Tongue (tissue), 1 donor: ENCODE measurements at regions not wholly inside any gene's neighbourhood (a gene's known extent, or its start where the extent isn't known, plus 50 kb on each side); places are given as distances from the start of the nearest gene placed in this dataset.
A peak's percentile ranks its signal among the peaks of the same experiment; 100 is the strongest.
"Not testable (repeated sequence)": the region's sequence is repeated elsewhere in the genome, so short reads cannot be mapped to it uniquely, and the experiment has no call there.

Experiments
- DNase-seq: peaks from one replicate; pipeline ENCODE4 v3.0.0-alpha.2; 2015

DNA sequence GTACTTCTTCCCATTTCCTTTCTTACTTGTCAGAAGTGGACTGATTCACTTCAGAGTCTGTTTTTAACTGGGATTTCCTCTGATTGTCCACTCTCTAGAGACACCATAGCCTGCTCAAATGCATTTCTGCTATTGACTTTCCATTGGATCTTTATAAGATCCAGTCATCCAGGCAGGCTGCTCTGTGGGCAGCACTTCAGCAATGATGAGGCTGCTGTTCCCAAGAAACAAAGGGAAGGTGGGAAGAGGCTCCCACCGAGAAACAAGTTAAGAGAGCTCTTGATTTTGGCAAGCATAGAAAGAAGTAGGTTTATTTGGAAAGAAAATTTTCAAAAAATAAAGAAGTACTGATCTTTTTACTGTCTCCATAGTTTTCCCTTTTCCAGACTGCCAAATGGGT, 125.8 kb upstream of the STARD13 start:
- DNase-seq, result no peak

DNA sequence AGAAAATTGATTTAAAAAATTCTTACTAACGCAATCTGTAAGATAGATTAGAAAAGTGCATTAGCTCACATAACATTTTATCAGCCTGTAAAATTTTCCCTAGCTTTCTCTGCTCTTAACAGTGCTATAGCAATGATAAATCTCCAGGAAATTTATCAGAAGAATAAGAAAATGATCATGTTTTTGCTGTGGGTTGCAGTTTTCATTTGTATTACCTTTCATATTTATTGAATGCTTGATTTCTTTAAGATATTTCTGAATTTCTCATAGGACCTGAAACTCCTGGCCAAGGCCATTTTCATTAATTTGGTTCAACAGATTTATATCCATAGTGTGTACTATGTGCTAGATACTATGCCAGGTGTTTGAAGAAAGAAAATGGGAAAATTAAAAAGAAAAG, 130.3 kb upstream of the STARD13 start:
- no peak for DNase-seq

DNA sequence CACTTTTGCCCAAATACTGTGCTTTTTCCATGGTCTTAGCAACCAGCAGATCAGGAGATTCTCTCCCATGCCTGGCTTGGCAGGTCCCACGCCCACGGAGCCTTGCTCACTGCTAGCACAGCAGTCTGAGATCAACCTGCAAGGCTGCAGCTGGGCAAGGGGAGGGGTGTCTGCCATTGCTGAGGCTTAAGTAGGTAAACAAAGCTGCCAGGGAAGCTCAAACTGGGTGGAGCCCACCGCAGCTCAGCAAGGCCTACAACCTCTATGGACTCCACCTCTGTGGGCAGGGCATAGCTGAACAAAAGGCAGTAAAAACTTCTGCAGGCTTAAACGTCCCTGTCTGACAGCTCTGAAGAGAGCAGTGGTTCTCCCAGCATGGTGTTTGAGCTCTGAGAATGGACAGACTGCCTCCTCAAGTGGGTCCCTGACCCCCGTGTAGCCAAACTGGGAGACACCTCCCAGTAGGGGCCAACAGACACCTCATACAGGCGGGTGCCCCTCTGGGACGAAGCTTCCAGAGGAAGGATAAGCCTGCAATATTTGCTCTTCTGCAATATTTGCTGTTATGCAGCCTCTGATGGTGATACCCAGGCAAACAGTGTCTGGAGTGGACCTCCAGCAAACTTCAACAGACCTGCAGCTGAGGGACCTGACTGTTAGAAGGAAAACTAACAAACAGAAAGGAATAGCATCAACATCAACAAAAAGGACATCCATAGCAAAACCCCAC, 132.8 kb upstream of the STARD13 start:
- not testable (repeated sequence) for DNase-seq

DNA sequence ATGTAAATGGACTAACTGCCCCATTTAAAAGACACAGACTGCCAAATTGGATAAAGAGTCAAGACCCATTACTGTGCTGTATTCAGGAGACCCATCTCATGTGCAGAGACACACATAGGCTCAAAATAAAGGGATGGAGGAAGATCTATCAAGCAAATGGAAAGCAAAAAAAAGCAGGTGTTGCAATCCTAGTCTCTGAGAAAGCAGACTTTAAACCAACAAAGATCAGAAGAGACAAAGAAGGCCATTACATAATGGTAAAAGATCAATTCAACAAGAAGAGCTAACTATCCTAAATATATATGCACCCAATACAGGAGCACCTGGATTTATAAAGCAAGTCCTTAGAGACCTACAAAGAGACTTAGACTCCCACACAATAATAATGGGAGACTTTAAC, 134.6 kb upstream of the STARD13 start:
- not testable (repeated sequence) for DNase-seq

DNA sequence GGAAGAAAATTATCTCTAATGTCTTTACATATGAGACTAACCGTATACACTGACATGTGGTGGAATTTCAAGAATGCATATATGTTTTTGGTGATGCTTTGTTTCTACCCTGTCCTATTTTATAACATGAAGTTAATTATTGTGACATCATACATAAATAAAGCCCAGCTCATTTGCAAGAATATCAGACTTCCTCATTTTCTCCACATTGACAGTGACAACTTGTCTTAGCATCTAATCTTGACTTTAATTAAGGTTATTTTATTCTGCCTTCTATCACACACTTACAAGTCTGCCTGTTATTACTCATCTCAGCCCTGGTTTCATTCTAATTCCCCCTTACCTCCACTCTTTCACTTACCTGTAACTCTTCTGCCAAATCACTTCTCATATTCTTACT, 140.6 kb upstream of the STARD13 start:
- DNase-seq, result no peak

DNA sequence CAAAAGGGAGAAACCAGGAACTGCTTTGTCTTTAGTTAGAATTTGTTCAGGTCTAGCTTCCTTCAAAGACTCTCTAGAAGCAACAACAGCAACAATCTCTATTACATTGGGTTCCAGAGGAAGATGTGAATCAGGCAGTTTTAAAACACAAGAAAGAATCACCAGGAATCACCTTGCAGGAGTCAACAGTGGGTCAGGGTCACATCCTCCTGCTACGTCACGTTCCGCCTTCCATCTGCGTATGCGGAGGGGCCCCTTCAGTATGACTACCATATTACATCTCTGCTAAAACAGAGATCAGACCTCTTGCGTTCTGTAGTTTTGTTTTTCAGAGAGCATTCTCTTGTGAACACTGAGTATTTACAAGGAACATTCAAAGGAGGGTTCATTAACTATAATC, 147.8 kb upstream of the STARD13 start:
- no peak for DNase-seq

DNA sequence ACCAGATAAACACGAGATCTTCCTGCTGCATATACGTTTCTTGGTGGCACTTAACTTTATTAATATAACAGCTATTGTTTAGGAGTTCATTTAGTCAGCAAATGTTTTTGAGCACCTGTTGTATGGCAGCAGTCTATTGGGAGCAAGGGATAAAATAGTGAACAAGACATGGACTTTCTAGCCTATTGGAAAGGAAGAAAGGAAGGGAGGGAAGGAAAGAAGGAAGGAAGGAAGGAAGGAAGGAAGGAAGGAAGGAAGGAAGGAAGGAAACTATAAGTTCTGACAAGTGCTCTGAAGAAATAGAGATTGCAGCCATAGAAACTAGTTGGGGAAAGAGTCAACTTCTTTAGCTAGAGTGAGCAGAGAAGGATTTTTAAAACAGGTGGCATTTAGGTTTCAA, 149.1 kb upstream of the STARD13 start:
- no peak for DNase-seq

DNA sequence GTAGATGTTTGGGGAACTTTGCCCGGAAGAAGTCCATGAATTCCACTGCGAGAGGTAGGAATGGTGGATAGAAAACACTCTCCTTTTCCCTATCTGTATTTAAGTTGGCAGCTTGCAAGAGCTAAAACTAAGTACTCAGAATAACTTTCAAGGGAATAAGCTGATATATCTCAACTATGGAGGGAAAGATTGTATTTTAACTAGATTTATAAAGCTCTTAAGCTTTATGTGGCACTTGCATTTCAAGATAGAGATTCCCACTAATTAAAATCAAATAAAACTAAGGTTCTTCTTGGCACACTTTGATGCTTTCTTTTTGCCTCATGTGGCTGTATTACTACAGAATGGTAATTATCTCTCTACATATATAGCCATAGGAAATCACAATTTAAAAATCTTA, 149.7 kb upstream of the STARD13 start:
- no peak for DNase-seq

DNA sequence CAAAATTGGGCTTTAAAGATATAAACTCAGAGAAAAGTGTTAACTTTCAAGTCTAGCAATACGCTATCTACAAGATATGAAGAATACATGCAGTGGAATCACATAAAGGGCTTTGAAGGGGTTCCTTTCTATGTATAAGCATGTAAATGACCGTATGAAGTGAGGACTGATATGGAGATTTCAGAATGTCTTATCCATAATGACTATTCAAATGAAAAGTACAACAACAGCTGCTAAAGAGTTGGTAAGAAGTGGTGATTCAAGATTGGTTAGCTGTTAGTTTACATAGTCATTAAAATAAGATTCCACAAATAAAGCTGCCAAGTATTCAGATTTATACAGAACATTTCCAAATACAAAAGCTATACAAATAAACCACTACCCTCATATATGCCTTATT, 153.4 kb upstream of the STARD13 start:
- no peak for DNase-seq

DNA sequence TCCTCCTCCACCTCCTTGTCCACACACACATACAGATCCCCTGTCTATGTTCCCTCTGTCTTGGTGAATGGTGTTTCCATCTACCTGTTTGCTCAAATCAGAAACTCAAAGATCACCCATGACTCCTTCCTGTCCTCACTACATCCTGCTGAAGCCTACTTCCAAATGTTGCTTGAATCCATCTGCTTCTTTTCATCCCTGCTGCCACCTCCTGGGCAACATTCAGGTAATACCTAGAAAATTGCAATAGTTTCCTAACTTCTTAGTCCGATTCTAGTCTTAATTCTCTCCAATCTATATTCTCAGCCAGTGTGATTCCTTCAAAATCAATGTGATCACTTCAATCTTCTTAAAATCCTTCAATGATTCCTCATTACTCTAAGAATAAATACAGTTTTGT, 155.5 kb upstream of the STARD13 start:
- peak; percentile 45 for DNase-seq

DNA sequence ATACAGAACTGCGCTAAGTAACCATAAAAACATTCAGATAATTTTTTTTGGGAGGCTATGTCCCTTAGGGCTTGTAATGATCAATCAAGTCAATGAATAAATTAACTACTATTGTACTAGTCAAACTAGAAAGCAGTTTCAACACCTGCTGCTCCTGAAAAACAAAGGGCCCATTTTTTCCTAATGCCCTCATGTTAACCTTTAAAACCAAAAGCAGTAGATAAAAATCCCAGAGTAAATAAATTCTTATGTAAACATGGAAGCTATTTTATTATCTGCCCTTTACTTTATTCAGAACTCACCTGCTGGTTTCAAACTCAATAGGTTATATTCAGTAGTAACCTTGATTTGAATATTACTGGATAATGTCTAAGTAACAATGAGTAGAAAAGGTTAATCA, 159.5 kb upstream of the STARD13 start:
- DNase-seq, result no peak

DNA sequence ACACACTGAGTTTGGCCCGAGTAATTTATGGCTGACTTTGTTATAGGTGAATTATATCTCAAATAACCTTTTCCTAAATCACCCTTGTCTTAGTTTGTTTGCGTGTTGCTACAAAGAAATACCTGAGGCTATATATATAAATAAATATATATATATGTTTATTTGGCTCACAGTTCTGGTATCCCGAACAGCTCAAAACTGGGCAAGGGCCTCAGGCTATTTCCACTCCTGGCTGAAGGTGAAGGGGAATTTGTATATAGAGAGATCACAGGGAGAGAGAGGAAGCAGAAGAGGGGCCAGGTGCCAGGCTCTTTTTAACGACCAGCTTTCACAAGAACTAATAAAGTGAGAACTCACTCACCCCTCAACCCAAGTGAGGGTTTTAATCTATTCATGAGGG, 159.9 kb upstream of the STARD13 start:
- no peak for DNase-seq

DNA sequence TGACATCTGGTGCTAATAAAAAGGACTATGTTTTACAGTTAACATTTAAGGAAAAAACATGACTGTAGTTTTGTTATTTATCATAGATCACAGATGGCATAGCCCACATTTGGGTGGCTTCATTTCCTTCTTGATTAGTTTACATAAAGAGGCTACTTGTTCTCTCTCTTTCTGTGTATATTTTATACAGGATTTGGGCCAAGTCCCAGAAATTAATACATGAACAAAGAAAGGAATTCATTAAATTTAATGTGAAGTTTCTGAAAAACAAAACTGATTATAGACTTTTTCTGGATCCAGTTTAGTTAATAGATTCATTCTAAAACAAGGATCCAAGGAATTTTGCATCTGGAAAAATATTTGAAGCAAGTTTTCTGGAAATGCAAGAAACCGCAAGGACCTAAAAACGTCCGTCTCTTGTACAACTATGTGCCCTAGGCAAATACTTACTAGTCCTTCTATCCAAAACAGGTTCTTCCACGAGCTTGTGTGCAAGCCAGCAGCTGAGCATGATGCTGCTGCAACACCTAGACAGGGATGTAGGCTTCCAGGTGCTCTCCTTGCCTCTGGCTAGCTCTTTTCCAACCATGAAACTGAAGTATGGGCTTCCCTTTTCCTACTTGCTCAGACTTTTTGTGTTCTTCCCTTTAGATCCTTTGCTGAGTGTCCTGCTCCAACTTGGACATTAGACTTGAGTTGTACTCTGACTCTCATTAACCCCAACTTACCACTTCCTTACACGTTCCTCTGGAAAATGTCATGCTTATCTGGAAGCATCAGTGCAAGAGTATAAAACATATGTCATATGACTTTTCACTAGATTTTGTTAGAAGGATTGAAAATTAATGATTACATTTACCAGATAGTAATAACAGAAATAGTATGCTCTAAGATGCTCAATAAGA, 161.5 kb upstream of the STARD13 start:
- DNase-seq, result peak; percentile 44

DNA sequence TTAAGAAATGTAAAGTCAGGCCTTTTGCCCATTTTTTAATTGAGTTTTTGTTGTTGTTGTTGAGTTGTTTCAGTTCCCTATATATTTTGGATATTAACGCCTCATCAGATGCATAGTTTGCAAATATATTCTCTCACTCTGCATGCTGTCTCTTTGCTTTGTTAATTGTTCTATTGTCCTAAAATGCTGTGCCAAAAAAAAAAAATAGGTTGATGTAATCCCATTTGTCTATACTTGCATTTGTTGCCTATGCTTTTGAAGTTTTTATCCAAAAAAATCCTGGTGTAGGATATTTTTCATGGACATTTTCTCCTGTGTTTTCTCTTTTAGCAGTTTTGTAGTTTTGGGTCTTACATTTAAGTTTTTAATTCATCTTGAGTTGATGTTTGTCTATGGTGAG, 163.3 kb upstream of the STARD13 start:
- no peak for DNase-seq

DNA sequence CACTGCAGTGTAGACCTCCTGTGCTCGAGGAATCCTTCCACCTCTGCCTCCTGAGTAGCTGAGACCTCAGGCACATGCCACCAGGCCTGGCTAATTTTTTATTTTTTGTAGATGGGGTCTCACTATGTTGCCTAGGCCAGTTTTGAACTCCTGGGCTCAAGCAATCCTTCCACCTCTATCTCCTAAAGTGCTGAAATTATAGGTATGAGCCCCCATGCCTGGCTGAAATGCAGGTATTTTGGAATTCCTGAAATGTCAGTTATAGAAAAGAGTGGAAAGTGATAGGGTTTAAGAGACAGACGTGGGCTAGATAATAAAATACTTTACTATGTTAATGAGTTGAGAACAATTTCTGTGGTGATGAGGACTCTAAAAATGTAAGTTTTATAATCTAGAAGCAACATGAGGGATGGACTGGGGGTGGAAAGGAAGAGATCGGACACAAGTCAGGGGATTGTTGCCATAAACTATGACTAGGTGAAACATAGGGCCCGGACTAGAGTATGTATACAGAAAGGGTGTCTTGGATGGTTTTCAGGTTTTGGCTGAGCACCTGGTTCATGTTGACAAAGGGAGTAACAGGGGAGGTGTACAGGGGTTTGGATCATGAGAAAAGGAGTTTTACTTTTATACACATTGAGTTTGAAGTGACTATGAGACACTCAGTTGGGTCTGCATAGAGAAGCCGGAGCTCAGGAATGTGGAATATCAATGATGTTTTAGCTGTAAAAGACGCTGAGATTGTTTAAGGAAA, 165.6 kb upstream of the STARD13 start:
- DNase-seq, result no peak

DNA sequence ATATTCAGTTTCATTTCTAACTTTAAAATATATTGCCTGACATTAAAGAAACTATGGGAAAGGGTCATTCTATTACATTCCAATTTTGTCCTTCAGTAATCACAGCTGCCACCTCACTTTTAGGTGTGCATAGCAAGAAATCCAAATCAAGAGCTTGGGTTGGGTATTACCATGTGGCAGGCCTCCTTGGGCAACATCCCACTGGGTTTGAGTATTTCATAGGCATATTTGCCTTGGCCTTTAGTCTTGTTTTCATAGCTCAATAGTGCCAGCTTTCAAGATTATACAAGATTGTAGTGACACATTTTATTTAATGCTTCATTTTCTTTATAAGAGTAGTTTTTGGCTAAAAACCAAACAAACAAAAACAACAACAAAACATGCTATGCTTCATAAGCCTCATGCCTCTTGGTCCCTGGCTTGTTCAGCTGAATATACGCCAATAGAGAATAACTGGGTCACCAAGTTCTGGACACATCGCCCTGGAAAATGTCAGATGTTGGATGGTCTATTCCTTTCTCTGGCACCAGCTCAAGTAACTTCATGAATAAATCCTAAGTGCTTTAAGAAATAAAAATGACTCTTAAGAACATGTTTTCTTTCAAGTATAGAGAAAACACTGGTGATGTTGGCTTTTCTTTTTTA, 167.4 kb upstream of the STARD13 start:
- peak; percentile 41 for DNase-seq

DNA sequence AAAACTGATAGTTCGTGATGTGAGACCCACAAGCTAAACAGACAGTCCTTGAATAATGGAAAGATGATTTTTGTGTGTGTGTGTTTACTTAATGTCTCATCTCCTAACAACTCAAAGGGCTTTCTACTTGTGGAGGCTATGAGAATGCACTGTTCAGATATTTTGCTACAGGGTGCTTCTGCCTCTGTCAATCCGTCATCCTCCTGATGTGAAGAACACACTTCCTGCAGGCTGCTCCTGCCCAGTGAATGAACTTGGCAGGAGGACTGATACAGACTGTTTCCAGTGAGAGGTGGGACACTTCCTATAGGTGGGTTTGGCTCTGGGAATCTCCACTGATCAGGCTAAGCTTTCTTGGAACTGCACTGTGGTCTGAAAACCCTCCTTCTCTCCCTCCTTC, 168.4 kb upstream of the STARD13 start:
- no peak for DNase-seq

DNA sequence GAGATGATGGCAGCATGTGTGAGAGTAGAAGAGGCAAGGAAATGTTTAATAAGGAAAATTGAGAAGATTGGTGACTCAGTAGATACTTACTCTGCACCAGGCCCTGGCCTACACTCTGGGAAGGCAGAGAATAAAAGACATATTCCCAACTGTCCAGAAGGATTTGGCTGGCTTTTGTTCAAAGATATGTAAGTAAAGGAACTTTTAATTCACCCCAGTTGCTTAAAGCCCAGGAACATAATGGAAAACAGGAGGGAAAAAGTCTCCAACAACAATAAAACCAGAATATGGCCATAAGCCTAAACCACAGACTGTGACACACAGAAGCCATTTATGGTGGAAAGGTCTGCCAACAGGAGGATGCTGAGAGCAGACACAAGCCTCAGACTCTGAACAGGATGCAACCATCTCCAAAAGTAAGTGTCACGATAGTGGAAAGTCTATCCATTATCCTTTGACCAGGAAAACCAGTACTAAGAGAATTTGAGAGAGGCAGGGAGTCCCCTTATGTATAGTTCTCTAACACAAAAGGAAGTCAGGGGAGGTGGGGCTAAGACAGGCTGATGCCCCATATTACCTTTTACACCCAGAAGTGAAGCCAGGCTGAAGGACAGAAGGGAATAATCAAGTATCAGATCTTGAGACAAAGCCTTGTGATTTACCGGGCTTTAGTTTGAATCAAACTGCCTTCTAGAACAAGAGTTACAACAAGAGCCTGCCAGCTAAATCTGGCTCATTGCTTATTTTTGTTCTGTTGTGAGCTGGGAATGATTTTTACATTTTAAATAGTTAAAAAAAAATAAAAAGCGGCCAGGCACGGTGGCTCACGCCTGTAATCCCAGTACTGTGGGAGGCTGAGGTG, 169.5 kb upstream of the STARD13 start:
- peak; percentile 48 for DNase-seq

DNA sequence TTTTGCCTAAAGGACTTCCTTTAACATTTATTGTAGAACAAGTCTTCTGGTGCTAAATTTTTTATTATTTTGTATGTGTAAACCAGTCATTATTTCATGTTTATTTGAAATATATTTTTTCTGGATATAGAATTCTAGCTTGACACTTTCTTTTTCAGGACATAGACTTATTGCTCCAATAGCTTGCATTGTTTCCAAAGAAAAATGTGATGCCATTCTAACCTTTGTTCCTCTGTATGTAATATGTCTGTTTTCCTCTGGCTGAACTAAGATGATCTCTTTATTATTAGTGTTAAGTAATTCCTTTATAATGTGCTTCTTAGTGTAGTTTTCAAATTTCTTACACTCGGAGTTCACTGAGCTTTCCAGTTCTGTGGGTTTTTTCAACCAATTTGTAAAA, 174.1 kb upstream of the STARD13 start:
- DNase-seq, result no peak

DNA sequence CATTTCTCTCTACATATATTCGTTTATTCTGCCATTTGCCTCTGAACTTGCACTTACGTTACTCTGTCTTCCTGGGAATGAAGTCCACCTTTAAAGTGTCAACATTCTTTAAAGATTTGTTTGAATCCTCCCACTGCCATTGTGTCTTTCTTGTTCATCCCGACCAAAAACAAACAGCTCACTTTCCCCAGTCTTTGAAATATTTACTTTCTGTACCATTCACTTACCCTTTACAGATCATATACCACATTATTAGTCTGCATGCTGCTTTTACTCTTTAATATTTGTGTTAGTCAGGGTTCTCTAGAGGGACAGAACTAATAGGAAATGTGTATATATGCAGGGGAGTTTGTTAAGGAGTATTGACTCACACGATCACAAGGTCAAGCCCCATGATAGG, 176.6 kb upstream of the STARD13 start:
- DNase-seq, result no peak

DNA sequence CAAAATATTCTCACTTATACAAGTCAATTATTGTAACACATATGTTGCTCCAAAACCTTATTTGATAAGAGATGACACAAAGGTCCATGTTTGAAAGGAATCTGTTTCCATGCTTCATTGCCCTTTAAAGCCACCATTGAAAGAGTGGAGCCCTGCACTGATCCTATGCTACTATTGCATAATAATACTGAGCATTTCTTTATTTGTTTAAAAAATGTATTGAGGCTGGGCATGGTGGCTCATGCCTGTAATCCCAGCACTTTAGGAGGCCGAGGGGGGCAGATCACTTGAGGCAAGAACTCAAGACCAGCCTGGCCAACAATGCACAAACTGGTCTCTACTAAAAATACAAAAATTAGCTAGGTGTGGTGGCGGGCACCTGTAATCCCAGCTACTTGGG, 178.8 kb upstream of the STARD13 start:
- no peak for DNase-seq

DNA sequence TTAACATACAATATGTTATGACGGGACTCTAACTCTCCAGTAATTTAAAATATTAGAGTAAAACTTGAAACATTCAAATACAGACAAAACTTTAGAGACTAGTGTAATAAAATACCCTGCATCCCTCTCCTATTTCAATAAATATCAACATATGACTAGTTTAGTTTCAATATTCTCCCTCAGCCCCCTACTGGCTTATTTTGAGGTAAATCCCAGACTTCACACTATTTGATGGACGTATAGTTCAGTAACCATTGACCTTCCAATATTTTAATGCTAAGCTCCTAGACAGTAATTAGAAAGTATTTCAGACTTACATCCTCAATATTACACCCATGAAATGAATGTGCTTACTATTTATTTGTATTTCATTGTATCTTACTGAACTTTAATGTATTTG, 180.7 kb upstream of the STARD13 start:
- no peak for DNase-seq
